ENCODE measurements at regions not wholly inside any gene's neighbourhood (a gene's known extent, or its start where the extent isn't known, plus 50 kb on each side); places are given as distances from the start of the nearest gene placed in this dataset.

DNA sequence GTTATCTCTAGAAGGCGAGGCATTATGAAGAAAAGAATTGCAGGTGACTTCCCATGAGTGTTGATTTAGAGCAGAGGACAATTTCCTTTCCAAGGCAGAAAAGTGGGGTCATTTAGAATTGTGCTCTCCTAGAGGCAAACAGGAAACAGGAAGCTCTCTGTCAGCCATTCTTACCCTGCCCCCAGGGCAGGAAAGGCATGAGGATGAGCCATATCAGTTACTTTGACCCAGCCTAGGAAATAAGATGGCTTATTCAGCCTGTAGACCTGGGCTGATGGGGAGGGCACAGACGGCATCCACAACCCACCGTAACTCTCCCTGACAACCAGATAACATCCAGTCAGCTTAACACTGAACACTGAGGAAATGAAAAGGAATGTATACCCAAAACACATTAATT is 88.8 kb upstream of the KDR start:
- Histone ChIP-seq H3K9me3 (no peaks in the 10 kb centered on the region), H3K36me3 (no peaks in the 10 kb centered on the region), H3K27me3 (no peaks in the 10 kb centered on the region), H3K4me1 (no peaks in the 10 kb centered on the region), H3K27ac (no peak overlapping the region), H3K4me3 (no peak overlapping the region)
- in situ Hi-C loops (cut with MboI; ENCODE audit: low sequenced_read_pairs in 4 of 4), result no loop called here
- ATAC-seq, result no peak
- intact Hi-C loops (cut with DNase I; ENCODE audit: low total_unique reads), result no loop called here
- DNase-seq, result no peak
- no peak for TF ChIP-seq POLR2A (IDR thresholded peaks at IDR 0.05)
- TF ChIP-seq, protein P1, sequence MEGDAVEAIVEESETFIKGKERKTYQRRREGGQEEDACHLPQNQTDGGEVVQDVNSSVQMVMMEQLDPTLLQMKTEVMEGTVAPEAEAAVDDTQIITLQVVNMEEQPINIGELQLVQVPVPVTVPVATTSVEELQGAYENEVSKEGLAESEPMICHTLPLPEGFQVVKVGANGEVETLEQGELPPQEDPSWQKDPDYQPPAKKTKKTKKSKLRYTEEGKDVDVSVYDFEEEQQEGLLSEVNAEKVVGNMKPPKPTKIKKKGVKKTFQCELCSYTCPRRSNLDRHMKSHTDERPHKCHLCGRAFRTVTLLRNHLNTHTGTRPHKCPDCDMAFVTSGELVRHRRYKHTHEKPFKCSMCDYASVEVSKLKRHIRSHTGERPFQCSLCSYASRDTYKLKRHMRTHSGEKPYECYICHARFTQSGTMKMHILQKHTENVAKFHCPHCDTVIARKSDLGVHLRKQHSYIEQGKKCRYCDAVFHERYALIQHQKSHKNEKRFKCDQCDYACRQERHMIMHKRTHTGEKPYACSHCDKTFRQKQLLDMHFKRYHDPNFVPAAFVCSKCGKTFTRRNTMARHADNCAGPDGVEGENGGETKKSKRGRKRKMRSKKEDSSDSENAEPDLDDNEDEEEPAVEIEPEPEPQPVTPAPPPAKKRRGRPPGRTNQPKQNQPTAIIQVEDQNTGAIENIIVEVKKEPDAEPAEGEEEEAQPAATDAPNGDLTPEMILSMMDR (IDR thresholded peaks at IDR 0.05 in 4 of 5, conservative IDR thresholded peaks at IDR 0.05 in 1 of 5), result no peak

DNA sequence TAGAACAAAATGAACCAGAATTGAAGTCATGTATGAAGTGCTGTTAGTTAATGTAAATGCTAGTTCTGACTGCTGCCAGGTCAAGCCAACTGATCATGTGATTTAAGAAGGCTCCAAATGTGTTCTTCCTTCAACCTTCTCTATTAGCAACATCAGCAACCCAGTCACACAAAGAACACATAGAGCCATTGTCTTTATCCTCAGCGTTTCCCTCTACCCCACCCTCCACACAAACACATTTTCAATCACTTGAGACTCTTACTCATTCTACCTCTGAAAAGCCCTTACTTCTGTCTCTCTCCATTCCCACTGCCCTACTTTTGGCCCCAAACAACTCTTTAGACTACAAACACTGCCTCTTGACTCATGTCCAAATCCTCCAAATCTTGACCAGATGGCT is 89.7 kb upstream of the KDR start:
- in situ Hi-C loops (cut with MboI; ENCODE audit: low sequenced_read_pairs in 4 of 4), result no loop called here
- ATAC-seq (no peak), DNase-seq (no peak)
- Histone ChIP-seq H3K4me3 (no peak overlapping the region), H3K27ac (no peak overlapping the region), H3K36me3 (no peaks in the 10 kb centered on the region), H3K27me3 (no peaks in the 10 kb centered on the region), H3K4me1 (no peaks in the 10 kb centered on the region), H3K9me3 (no peaks in the 10 kb centered on the region)
- TF ChIP-seq POLR2A (IDR thresholded peaks at IDR 0.05), result no peak
- TF ChIP-seq, protein P1 (IDR thresholded peaks at IDR 0.05 in 4 of 5, conservative IDR thresholded peaks at IDR 0.05 in 1 of 5), result no peak
- intact Hi-C loops (cut with DNase I; ENCODE audit: low total_unique reads), result no loop called here

DNA sequence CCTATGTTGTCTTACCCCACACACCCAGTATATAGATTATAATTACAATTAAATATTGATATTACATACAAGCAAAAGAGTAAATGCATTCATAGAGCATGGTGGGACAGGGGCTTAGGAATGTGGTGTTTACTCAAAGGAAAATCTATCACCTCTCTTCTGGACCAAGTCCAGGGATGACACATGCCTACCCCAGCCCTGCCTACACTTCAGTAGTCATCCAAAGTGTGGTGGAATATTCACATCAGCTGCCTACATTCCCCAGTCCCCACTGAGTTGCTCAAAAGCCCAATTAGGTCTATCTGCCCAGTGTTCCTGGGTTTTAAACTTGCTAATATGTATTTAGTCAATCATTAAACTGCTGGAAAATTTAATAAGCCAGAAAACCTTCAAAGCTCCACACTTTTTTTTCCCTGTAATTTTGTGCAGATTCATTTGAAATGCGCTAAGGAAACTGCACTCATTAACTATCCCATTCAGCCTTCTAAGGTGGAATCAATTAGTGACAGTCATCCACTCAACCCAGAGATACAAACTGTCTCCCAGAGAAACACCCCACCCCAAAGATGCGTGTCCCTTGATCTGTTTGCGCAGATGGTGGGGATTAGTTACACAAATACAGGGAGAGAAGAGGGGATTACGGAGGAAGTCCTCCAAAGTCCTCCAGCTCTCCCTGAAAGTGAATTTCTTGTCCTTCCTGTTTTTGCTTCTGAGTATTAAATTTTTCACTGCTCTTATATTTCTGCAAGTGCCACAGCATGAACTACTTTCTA is 91.7 kb upstream of the KDR start:
- DNase-seq (no peak), ATAC-seq (no peak)
- H3K27ac ChIP-seq, result no peak overlapping the region
- no peak overlapping the region for H3K4me3 ChIP-seq
- no peaks in the 10 kb centered on the region for H3K4me1 ChIP-seq
- intact Hi-C loops (cut with DNase I; ENCODE audit: low total_unique reads) (no loop called here), in situ Hi-C loops (cut with MboI; ENCODE audit: low sequenced_read_pairs in 4 of 4) (no loop called here)
- TF ChIP-seq POLR2A (IDR thresholded peaks at IDR 0.05), result no peak
- TF ChIP-seq, protein P1 (IDR thresholded peaks at IDR 0.05 in 4 of 5, conservative IDR thresholded peaks at IDR 0.05 in 1 of 5), result no peak
- H3K27me3 ChIP-seq, result no peaks in the 10 kb centered on the region
- no peaks in the 10 kb centered on the region for H3K9me3 ChIP-seq
- no peaks in the 10 kb centered on the region for H3K36me3 ChIP-seq

DNA sequence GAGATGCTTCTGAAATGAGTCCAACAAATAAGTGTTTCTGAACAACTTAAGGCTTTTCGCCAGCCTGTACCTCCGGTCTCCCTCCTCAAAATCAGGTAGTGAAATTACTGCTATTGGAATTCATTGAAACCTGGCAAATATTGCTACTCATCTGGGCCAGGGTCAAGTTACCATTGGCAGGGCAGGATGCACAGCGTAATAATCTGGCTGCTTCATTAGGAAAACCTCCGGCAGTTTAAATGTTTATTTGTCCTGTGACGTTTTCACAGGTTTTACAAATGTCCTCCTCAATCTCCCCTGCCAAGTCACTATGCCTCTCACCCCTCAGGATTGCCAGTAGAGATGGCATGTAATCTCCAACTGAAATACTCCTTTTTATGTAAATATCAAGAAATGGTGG is 92.6 kb upstream of the KDR start:
- Histone ChIP-seq H3K9me3 (no peaks in the 10 kb centered on the region), H3K36me3 (no peaks in the 10 kb centered on the region), H3K4me1 (no peaks in the 10 kb centered on the region), H3K27me3 (no peaks in the 10 kb centered on the region), H3K4me3 (no peak overlapping the region), H3K27ac (no peak overlapping the region)
- no peak for ATAC-seq
- no peak for DNase-seq
- in situ Hi-C loops (cut with MboI; ENCODE audit: low sequenced_read_pairs in 4 of 4), result no loop called here
- intact Hi-C loops (cut with DNase I; ENCODE audit: low total_unique reads), result no loop called here
- TF ChIP-seq, protein P1 (IDR thresholded peaks at IDR 0.05 in 4 of 5, conservative IDR thresholded peaks at IDR 0.05 in 1 of 5), result no peak
- no peak for TF ChIP-seq POLR2A (IDR thresholded peaks at IDR 0.05)

DNA sequence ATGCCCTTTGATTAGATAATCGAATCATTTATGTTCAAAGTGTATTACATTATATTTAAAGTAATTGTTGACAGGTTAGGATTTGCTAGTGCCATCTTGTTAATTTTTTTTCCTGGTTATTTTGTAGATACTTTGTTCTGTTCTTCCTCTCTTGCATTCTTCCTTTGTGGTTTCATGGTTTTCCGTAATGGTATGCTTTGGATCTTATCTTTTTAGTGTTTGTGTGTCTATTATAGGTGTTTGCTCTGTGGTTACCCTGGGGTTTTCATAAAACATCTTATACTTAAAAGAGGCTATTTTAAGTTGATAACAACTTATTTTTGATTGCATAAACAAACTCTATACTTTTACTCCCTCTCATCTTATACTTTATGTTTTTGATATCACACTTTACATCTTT is 108.2 kb upstream of the SRD5A3 start:
- Histone ChIP-seq H3K9me3 (no peaks in the 10 kb centered on the region), H3K27ac (no peak overlapping the region), H3K4me1 (no peaks in the 10 kb centered on the region), H3K27me3 (no peaks in the 10 kb centered on the region), H3K36me3 (no peaks in the 10 kb centered on the region), H3K4me3 (no peak overlapping the region)
- no peak for DNase-seq
- no peak for TF ChIP-seq POLR2A (IDR thresholded peaks at IDR 0.05)
- TF ChIP-seq, protein P1 (IDR thresholded peaks at IDR 0.05 in 4 of 5, conservative IDR thresholded peaks at IDR 0.05 in 1 of 5), result no peak
- intact Hi-C loops (cut with DNase I; ENCODE audit: low total_unique reads), result no loop called here
- in situ Hi-C loops (cut with MboI; ENCODE audit: low sequenced_read_pairs in 4 of 4), result no loop called here
- ATAC-seq, result no peak
